GM23248 (cell line): ENCODE measurements at regions not wholly inside any gene's neighbourhood (a gene's known extent, or its start where the extent isn't known, plus 50 kb on each side); places are given as distances from the start of the nearest gene placed in this dataset.

Experiments
- DNase-seq: peaks from one replicate; pipeline ENCODE4 v3.0.0-alpha.2; 2015
- H2AFZ ChIP-seq: fragments of 200-600 bp; sonication (generic); 2 replicates; pipeline ENCODE4 v1.6.1; 2016; ENCODE audit warnings: antibody characterized with exemption
- H3F3A ChIP-seq: fragments of 200-600 bp; sonication (generic); 2 replicates; pipeline ENCODE4 v1.6.1; 2016; ENCODE audit warnings: mild to moderate bottlenecking, antibody characterized with exemption, mixed run types; ENCODE audit not compliant: insufficient read depth
- H3K27ac ChIP-seq: fragments of 200-600 bp; sonication (generic); 2 replicates; pipeline ENCODE4 v1.5.1; 2016; ENCODE audit warnings: mild to moderate bottlenecking
- H3K27me3 ChIP-seq: fragments of 200-600 bp; sonication (generic); replicated peaks from 2 replicates; pipeline ENCODE4 v1.6.1; 2016; ENCODE audit warnings: mild to moderate bottlenecking; ENCODE audit not compliant: insufficient read depth
- H3K36me3 ChIP-seq: fragments of 200-600 bp; sonication (generic); 2 replicates; pipeline ENCODE4 v1.6.1; 2016; ENCODE audit warnings: low read depth, mild to moderate bottlenecking
- H3K4me1 ChIP-seq: fragments of 200-600 bp; sonication (generic); 2 replicates; pipeline ENCODE4 v1.6.1; 2016; ENCODE audit warnings: mild to moderate bottlenecking; ENCODE audit not compliant: insufficient read depth
- H3K4me2 ChIP-seq: fragments of 200-600 bp; sonication (generic); one replicate; pipeline ENCODE4 v1.6.1; 2016; ENCODE audit warnings: mild to moderate bottlenecking; ENCODE audit not compliant: unreplicated experiment
- H3K4me3 ChIP-seq: fragments of 200-600 bp; sonication (generic); 2 replicates; pipeline ENCODE4 v1.5.1; 2016; ENCODE audit warnings: mild to moderate bottlenecking
- H3K79me2 ChIP-seq: fragments of 200-600 bp; sonication (generic); 2 replicates; pipeline ENCODE4 v1.6.1; 2016; ENCODE audit warnings: mild to moderate bottlenecking; ENCODE audit not compliant: insufficient read depth
- H3K9ac ChIP-seq: fragments of 200-600 bp; sonication (generic); 2 replicates; pipeline ENCODE4 v1.6.1; 2016; ENCODE audit warnings: mild to moderate bottlenecking
- H3K9me2 ChIP-seq: fragments of 200-600 bp; sonication (generic); 2 replicates; pipeline ENCODE4 v1.6.1; 2016; ENCODE audit warnings: mixed run types, mild to moderate bottlenecking, moderate library complexity; ENCODE audit not compliant: insufficient read depth
- H3K9me3 ChIP-seq: fragments of 200-600 bp; sonication (generic); one replicate; pipeline ENCODE4 v1.6.1; 2017; ENCODE audit warnings: low read depth
- H4K20me1 ChIP-seq: fragments of 200-600 bp; sonication (generic); 2 replicates; pipeline ENCODE4 v1.6.0; 2016; ENCODE audit not compliant: insufficient read depth
- EZH2 ChIP-seq: fragments of 200-600 bp; sonication (generic); IDR thresholded peaks from 2 replicates; pipeline ENCODE4 v1.6.1; 2018; ENCODE audit warnings: antibody characterized with exemption, mild to moderate bottlenecking; ENCODE audit not compliant: insufficient read depth, poor library complexity, severe bottlenecking
- EZH2phosphoT487 ChIP-seq: fragments of 200-600 bp; sonication (generic); IDR thresholded peaks from 2 replicates; pipeline ENCODE4 v1.6.1; 2018; ENCODE audit warnings: antibody characterized with exemption, moderate library complexity, mild to moderate bottlenecking, low read depth; ENCODE audit not compliant: insufficient read depth
- WGBS, 2 experiments: methylation state at CpG; one replicate each; pipeline ENCODE4 v1.1.6; 2015 to 2017; ENCODE audit warnings: low lambda C conversion rate in 2 of 2, low coverage in 1 of 2; ENCODE audit errors: missing lambda C conversion rate in 2 of 2; 5-methylcytosine and 5-hydroxymethylcytosine counted together
- in situ Hi-C: fragments of 300-500 bp; cut with MboI; formaldehyde crosslinking; loops from 2 replicates; pipeline ENCODE4 v1.15.0; 2020

GRCh38 chr3:127485396-127486170 is 105.0 kb downstream of the TPRA1 start:
- no peak overlapping the region for H3K4me2 ChIP-seq
- no peak overlapping the region for H3K27ac ChIP-seq
- H3K9me3 ChIP-seq = no peaks in the 10 kb centered on the region
- no peak overlapping the region for H3K9ac ChIP-seq
- H3K4me3 ChIP-seq = no peak overlapping the region
- H3K4me1 ChIP-seq = 0 out of 2 replicates have a peak, but pooled peaks cover 4% of the 10 kb centered on the region
- 0 out of 2 replicates have a peak, but pooled peaks cover 3% of the 10 kb centered on the region for H3F3A ChIP-seq
- peaks cover 16% of the 10 kb centered on the region for H3K27me3 ChIP-seq
- H3K36me3 ChIP-seq = no peaks in the 10 kb centered on the region
- WGBS, 2 experiments = 75 to 79% methylated on average over 8 of the region's 8 CpGs
- no peaks in the 10 kb centered on the region for H3K9me2 ChIP-seq
- TF ChIP-seq EZH2 (no peak), EZH2phosphoT487 (no peak)
- DNase-seq = peak; percentile 24
- no peak overlapping the region for H2AFZ ChIP-seq
- no peaks in the 10 kb centered on the region for H4K20me1 ChIP-seq
- no peaks in the 10 kb centered on the region for H3K79me2 ChIP-seq
- in situ Hi-C loops = no loop called here

DNA sequence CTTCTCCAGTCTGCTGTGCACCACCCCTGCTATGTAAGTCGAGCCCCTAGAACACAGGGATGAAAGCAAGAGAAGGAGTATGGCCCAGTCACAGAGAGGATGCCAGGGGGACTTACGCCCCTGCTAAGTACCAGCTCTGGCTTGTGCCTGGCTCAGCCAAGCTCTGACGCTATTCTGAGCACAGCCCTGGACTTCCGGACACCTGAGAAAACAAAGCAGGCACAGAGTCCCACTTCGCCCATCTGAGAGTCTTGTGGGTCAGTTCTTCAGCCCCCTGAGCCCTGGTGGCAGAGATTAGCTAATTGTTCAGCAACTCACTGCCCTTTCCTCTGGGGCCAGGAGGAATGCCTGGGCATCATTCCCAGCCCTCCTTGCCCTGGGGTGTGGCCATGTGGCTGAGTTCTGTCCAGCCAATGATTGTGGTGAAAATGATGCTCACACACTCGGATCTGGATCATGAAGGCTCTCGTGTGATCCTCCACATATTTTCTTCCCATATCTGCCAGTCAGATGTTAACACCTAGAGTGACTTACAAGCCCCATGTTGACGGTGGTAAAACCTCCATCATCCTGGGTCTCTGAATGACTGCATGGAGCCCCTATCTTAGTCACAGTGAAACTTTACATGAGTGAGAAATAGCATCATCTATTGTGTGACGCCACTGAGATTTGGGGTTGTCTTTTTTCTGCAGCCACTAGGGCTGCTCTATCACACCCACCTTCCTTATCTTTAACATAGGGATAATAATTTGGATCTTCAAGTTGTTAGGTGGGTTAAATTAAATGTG is 105.7 kb downstream of the TPRA1 start:
- H3K4me1 ChIP-seq = 0 out of 2 replicates have a peak, but pooled peaks cover 4% of the 10 kb centered on the region
- in situ Hi-C loops = no loop called here
- H3K79me2 ChIP-seq = no peaks in the 10 kb centered on the region
- no peak for TF ChIP-seq EZH2phosphoT487
- H3K4me2 ChIP-seq = no peak overlapping the region
- H3K9ac ChIP-seq = no peak overlapping the region
- H3K27me3 ChIP-seq = peaks cover 22% of the 10 kb centered on the region
- H2AFZ ChIP-seq = no peak overlapping the region
- H3K36me3 ChIP-seq = no peaks in the 10 kb centered on the region
- H4K20me1 ChIP-seq = no peaks in the 10 kb centered on the region
- DNase-seq = peak; percentile 58
- H3K9me3 ChIP-seq = no peaks in the 10 kb centered on the region
- H3K4me3 ChIP-seq = no peak overlapping the region
- no peak overlapping the region for H3K27ac ChIP-seq
- 0 out of 2 replicates have a peak, but pooled peaks cover 3% of the 10 kb centered on the region for H3F3A ChIP-seq
- 48 to 49% methylated on average over 9 of the region's 9 CpGs for WGBS, 2 experiments
- H3K9me2 ChIP-seq = no peaks in the 10 kb centered on the region

- Histone ChIP-seq H3K9me3 (no peaks in the 10 kb centered on the region), H3K27ac (no peak overlapping the region), H3K27me3 (peaks cover 24% of the 10 kb centered on the region), H3K4me3 (no peak overlapping the region), H3K79me2 (no peaks in the 10 kb centered on the region), H3F3A (0 out of 2 replicates have a peak, but pooled peaks cover 3% of the 10 kb centered on the region), H2AFZ (no peak overlapping the region), H3K4me2 (no peak overlapping the region), H3K36me3 (no peaks in the 10 kb centered on the region), H4K20me1 (no peaks in the 10 kb centered on the region), H3K9me2 (no peaks in the 10 kb centered on the region), H3K9ac (no peak overlapping the region), H3K4me1 (0 out of 2 replicates have a peak, but pooled peaks cover 4% of the 10 kb centered on the region)
- DNase-seq = no peak
- in situ Hi-C loops = no loop called here
- TF ChIP-seq EZH2phosphoT487 (no peak), EZH2 (no peak)
- 63 to 69% methylated on average over 18 of the region's 18 CpGs for WGBS, 2 experiments
Measured at GRCh38 chr3:127483902-127484591, 106.5 kb downstream of the TPRA1 start.

DNA sequence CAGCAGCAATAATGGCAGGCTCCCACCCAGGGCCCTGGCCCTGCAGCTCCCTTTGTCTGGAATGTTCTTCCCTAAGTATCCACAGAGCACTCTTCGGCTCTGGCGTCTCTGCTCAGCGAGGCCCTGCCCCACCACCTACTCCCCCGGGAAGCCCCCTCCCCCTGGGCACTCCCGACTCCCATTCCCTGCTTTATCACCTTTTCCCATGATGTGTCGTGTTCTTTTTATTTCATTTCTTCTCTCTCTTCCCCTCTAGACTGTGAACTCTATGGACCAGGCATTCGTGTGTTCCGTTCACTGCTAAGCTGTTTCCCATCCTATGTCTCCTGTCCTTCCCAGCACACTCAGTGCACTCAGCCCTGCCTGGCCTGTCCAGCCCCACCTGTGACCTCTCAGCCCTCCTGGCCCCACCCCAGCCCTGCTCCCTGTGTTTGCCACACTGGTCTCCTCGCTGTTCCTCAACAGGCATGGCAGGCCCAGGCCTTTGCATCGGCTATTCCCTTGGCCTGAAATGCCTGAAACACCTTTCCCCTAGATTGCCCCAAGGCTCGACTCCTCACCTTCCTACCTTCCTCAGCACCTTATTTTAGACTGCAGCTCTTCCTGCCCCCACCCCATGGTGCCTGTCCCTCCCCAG is 107.4 kb downstream of the TPRA1 start:
- H2AFZ ChIP-seq = no peak overlapping the region
- no peaks in the 10 kb centered on the region for H3K79me2 ChIP-seq
- H3K27ac ChIP-seq = no peak overlapping the region
- H4K20me1 ChIP-seq = no peaks in the 10 kb centered on the region
- 0 out of 2 replicates have a peak, but pooled peaks cover 3% of the 10 kb centered on the region for H3F3A ChIP-seq
- in situ Hi-C loops = no loop called here
- TF ChIP-seq EZH2phosphoT487 = no peak
- H3K9ac ChIP-seq = no peak overlapping the region
- DNase-seq = no peak
- no peaks in the 10 kb centered on the region for H3K9me2 ChIP-seq
- WGBS, 2 experiments = 68 to 69% methylated on average over 11 of the region's 11 CpGs
- H3K4me2 ChIP-seq = no peak overlapping the region
- no peaks in the 10 kb centered on the region for H3K9me3 ChIP-seq
- H3K27me3 ChIP-seq = peaks cover 27% of the 10 kb centered on the region
- no peaks in the 10 kb centered on the region for H3K36me3 ChIP-seq
- H3K4me3 ChIP-seq = no peak overlapping the region
- 0 out of 2 replicates have a peak, but pooled peaks cover 4% of the 10 kb centered on the region for H3K4me1 ChIP-seq
